ENCODE measurements at regions not wholly inside any gene's neighbourhood (a gene's known extent, or its start where the extent isn't known, plus 50 kb on each side); places are given as distances from the start of the nearest gene placed in this dataset.

DNA sequence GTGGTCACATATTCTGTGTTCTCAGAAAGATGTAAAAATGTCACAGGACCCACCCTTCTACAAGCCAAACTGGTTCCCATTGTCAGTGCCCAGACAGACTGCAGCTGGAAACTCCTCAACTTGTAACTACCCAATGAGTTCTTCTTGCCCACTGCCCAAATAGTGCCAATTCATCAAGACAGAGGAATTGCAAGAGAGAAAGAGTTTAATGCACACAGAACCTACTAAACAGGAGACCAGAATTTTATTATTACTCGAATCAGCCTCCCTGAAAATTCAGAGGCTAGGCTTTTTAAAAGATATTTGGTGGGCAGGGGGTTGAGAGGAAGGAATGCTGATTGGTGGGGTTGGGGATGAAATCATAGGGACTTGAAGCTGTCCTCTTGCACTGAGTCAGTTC is 184.1 kb downstream of the URB2 start:
- Histone ChIP-seq H2AFZ (ENCODE audit: low read depth, low read length) (no peak overlapping the region), H3K4me1 (ENCODE audit: low read length) (no peaks in the 10 kb centered on the region), H4K20me1 (ENCODE audit: insufficient read depth, low read length) (no peaks in the 10 kb centered on the region), H3K9me3 (ENCODE audit: insufficient read depth, low read length) (peaks cover 27% of the 10 kb centered on the region), H3K36me3 (replicated peaks; ENCODE audit: low read depth, low read length) (no peaks in the 10 kb centered on the region), H3K4me3 (ENCODE audit: low read length) (no peak overlapping the region), H3K79me2 (ENCODE audit: low read length) (no peaks in the 10 kb centered on the region), H3K4me2 (ENCODE audit: low read length) (no peak overlapping the region), H3K9ac (ENCODE audit: low read length) (no peak overlapping the region), H3K27me3 (ENCODE audit: low read depth, low read length) (no peaks in the 10 kb centered on the region), H3K27ac (ENCODE audit: low read length) (no peak overlapping the region)
- TF ChIP-seq, protein P1, sequence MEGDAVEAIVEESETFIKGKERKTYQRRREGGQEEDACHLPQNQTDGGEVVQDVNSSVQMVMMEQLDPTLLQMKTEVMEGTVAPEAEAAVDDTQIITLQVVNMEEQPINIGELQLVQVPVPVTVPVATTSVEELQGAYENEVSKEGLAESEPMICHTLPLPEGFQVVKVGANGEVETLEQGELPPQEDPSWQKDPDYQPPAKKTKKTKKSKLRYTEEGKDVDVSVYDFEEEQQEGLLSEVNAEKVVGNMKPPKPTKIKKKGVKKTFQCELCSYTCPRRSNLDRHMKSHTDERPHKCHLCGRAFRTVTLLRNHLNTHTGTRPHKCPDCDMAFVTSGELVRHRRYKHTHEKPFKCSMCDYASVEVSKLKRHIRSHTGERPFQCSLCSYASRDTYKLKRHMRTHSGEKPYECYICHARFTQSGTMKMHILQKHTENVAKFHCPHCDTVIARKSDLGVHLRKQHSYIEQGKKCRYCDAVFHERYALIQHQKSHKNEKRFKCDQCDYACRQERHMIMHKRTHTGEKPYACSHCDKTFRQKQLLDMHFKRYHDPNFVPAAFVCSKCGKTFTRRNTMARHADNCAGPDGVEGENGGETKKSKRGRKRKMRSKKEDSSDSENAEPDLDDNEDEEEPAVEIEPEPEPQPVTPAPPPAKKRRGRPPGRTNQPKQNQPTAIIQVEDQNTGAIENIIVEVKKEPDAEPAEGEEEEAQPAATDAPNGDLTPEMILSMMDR (IDR thresholded peaks at IDR 0.05; ENCODE audit: low read depth, low read length): no peak
- no peak for TF ChIP-seq EZH2phosphoT487 (IDR thresholded peaks at IDR 0.05; ENCODE audit: low read depth)

DNA sequence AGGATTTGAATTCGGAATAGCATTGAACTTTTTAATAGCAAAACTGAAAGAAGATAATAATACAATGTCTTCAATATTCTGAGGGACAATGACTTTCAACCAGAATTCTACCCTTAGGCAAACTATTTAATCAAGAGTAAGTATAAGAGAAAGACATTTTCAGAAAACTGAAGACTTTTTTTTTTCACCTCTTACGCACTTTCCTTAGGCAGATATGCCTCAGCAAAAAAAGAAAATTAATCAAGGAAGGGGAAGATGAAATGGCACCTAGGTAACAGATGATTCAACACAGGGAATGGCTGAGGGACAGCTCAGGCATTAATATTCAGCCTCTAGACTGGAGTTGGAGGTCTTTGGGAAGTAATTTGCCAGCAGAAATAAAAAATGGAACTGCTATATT is 184.9 kb downstream of the URB2 start:
- Histone ChIP-seq H3K36me3 (replicated peaks; ENCODE audit: low read depth, low read length) (no peaks in the 10 kb centered on the region), H3K4me2 (ENCODE audit: low read length) (no peak overlapping the region), H3K79me2 (ENCODE audit: low read length) (no peaks in the 10 kb centered on the region), H2AFZ (ENCODE audit: low read depth, low read length) (no peak overlapping the region), H3K9ac (ENCODE audit: low read length) (no peak overlapping the region), H3K9me3 (ENCODE audit: insufficient read depth, low read length) (peaks cover 22% of the 10 kb centered on the region), H3K27me3 (ENCODE audit: low read depth, low read length) (peaks cover 3% of the 10 kb centered on the region), H3K4me3 (ENCODE audit: low read length) (no peak overlapping the region), H3K27ac (ENCODE audit: low read length) (no peak overlapping the region), H3K4me1 (ENCODE audit: low read length) (no peaks in the 10 kb centered on the region), H4K20me1 (ENCODE audit: insufficient read depth, low read length) (no peaks in the 10 kb centered on the region)
- TF ChIP-seq EZH2phosphoT487 (IDR thresholded peaks at IDR 0.05; ENCODE audit: low read depth): no peak
- TF ChIP-seq, protein P1 (IDR thresholded peaks at IDR 0.05; ENCODE audit: low read depth, low read length): no peak

DNA sequence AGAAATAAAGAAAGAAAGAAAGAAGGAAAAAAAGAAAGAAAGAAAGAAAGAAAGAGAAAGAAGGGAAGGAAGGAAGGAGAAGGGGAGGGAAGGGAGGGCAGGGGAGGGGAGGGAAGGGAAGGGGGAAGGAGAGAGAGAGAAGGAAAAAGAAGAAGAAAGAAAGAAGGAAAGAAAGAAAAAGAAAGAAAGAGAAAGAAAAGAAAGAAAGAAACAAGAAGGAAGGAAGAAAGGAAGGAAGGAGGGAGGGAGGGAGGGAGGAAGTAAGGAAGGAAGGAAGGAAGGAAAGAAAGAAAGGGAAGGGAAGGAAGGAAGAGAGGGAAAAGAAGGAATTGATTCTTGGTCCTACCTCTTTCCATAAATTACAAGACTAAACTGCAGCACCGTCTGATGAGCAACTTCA is 186.1 kb downstream of the URB2 start:
- Histone ChIP-seq H3K4me2 (ENCODE audit: low read length) (no peak overlapping the region), H3K4me1 (ENCODE audit: low read length) (no peaks in the 10 kb centered on the region), H3K27me3 (ENCODE audit: low read depth, low read length) (peaks cover 14% of the 10 kb centered on the region), H3K36me3 (replicated peaks; ENCODE audit: low read depth, low read length) (no peaks in the 10 kb centered on the region), H3K4me3 (ENCODE audit: low read length) (no peak overlapping the region), H3K9me3 (ENCODE audit: insufficient read depth, low read length) (peaks cover 22% of the 10 kb centered on the region), H3K9ac (ENCODE audit: low read length) (no peak overlapping the region), H4K20me1 (ENCODE audit: insufficient read depth, low read length) (no peaks in the 10 kb centered on the region), H2AFZ (ENCODE audit: low read depth, low read length) (no peak overlapping the region), H3K79me2 (ENCODE audit: low read length) (no peaks in the 10 kb centered on the region), H3K27ac (ENCODE audit: low read length) (no peak overlapping the region)
- no peak for TF ChIP-seq EZH2phosphoT487 (IDR thresholded peaks at IDR 0.05; ENCODE audit: low read depth)
- TF ChIP-seq, protein P1 (IDR thresholded peaks at IDR 0.05; ENCODE audit: low read depth, low read length): no peak

DNA sequence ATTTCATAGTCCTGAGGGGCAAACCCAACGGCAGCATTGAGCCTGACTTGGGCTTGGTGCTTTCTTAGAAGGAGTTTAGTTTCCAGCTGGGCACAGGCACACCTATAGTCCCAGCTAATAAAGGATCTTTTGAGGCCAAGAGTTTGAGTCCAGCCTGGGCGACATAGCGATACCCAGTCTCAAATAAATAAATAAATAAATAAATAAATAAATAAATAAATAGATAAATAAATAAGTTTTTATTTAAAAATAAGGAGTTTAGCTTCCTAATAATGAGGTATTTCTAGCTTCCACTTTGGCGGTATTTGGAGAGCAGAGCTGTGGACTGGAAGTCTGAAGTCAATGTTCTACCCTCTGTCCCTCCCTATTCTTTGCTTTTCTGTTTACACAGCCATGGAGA is 186.6 kb downstream of the URB2 start:
- no peak overlapping the region for H3K4me3 ChIP-seq (ENCODE audit: low read length)
- H4K20me1 ChIP-seq (ENCODE audit: insufficient read depth, low read length): no peaks in the 10 kb centered on the region

More for the DNA sequence above, 186.6 kb downstream of the URB2 start:
- TF ChIP-seq, protein P1 (IDR thresholded peaks at IDR 0.05; ENCODE audit: low read depth, low read length): no peak
- no peak for TF ChIP-seq EZH2phosphoT487 (IDR thresholded peaks at IDR 0.05; ENCODE audit: low read depth)
- Histone ChIP-seq H3K4me2 (ENCODE audit: low read length) (no peak overlapping the region), H3K9ac (ENCODE audit: low read length) (no peak overlapping the region), H3K27ac (ENCODE audit: low read length) (no peak overlapping the region), H3K27me3 (ENCODE audit: low read depth, low read length) (peaks cover 19% of the 10 kb centered on the region), H3K9me3 (ENCODE audit: insufficient read depth, low read length) (peaks cover 22% of the 10 kb centered on the region), H3K36me3 (replicated peaks; ENCODE audit: low read depth, low read length) (no peaks in the 10 kb centered on the region), H3K4me1 (ENCODE audit: low read length) (no peaks in the 10 kb centered on the region), H3K79me2 (ENCODE audit: low read length) (no peaks in the 10 kb centered on the region), H2AFZ (ENCODE audit: low read depth, low read length) (no peak overlapping the region)

Measured in OCI-LY3 (cell line).